HL-60 (cell line): ENCODE measurements at regions not wholly inside any gene's neighbourhood (a gene's known extent, or its start where the extent isn't known, plus 50 kb on each side); places are given as distances from the start of the nearest gene placed in this dataset.

ENCODE experiments used
- CTCF ChIP-seq: IDR thresholded peaks from one replicate; pipeline ENCODE4 v1.5.1; 2011; ENCODE audit warnings: low read length, control low read depth, inconsistent platforms; ENCODE audit not compliant: insufficient read depth
- GABPA ChIP-seq: IDR thresholded peaks from 2 replicates; pipeline ENCODE4 v1.6.1; 2012; ENCODE audit warnings: low read depth
- POLR2AphosphoS5 ChIP-seq: IDR thresholded peaks from 2 replicates; pipeline ENCODE4 v1.6.1; 2012; ENCODE audit warnings: low read depth
- REST ChIP-seq: IDR thresholded peaks from 2 replicates; pipeline ENCODE4 v1.6.1; 2012; ENCODE audit warnings: low read depth; ENCODE audit not compliant: insufficient replicate concordance
- SPI1 ChIP-seq: IDR thresholded peaks from 2 replicates; pipeline ENCODE4 v1.6.1; 2012; ENCODE audit warnings: low read depth, mild to moderate bottlenecking, borderline replicate concordance

GRCh38 chr14:38389681-38390080 is 133.8 kb upstream of the CLEC14A start:
- TF ChIP-seq CTCF (no peak), POLR2AphosphoS5 (no peak), REST (no peak), SPI1 (no peak), GABPA (no peak)
